Activated CD8-positive, alpha-beta memory T cell treated with anti-CD3 and anti-CD28 coated beads, Interleukin-2, amount 50 U/mL, for 48 hours (primary cell): ENCODE measurements at regions not wholly inside any gene's neighbourhood (a gene's known extent, or its start where the extent isn't known, plus 50 kb on each side); places are given as distances from the start of the nearest gene placed in this dataset.

ENCODE experiments used
- DNase-seq: peaks from one replicate; pipeline ENCODE4 v3.0.0-alpha.2; 2020

DNA sequence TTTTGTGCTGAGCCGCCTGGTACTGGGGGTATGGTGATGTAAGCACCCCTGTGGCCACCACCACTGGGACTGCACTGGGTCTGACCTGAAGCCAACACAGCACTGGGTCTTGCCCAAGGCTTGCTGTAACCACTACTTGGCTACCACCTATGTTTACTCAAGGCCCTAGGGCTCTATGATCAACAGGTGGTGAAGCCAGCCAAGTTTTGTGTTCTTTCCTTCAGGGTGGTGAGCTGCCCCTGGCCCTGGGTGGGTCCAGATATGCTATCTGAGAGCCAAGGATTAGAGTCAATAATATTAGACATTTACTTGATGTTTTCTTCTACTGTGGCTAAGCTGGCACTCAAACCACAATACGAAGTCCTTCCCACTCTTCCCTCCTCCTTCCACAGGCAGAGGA is 55.1 kb upstream of the PAGE4 start:
- no peak for DNase-seq

DNA sequence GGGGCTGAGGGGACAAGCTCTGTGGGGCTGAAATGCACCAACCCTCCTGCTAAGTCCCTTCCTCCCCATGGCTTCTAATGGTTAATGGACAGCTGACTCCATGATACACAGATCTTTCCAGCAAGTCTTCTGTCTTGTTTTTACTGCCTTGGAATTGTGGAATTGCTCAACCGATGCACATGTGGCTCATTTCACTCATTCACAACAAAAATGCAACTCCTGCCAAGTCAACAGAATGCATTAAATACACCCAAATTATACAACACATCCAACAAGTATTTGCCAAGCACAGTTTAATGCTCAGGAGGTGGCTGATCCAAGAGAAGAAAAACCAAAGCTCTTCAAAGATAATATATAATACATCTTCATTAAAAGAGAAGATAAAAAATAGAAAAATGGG is 61.9 kb upstream of the PAGE4 start:
- DNase-seq = no peak

DNA sequence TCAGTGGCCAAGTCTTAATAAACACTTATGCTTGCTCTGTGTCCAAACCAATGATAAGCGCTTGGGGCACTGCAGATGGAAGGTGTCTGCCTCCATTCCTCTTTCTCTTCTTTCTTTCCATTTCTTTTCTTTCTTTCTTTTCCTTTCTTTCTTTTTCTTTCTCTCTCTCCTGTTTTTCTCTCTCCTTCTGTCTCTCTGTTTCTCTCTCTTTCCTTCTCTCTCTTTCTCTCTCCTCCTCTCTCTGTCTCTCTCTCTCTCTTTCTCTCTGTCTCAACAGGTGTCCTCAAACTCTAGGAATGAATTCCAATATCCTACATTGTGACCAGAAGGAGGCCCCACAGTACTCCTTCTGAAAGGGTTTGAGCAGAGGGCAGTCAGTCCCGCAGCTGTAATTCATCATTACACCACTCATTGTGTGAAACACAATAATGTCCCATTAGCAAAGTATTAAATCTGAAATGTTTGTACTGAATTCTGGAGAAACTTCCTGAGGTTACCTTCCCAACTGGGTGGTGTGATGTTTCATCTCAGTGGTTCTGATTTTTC is 66.5 kb upstream of the PAGE1 start:
- no peak for DNase-seq

DNA sequence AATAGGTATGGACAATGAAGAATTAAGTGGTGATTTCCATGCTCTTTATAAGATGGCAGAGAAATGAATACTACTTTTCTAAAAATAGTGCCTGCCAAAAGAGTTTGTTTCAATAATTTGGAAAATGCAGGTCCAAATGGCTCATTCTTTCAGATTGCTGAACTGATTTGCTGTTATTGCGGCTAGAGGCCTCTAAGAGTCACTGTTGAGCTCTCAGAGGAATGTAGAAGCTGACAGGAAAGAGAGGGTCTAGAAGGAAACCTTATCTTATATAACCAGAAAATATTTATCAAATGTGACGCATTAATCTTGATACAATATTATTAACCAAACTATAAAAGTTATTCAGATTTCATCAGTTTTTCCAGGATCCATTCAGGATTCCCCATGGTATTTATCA is 65.7 kb upstream of the PAGE1 start:
- DNase-seq = no peak

DNA sequence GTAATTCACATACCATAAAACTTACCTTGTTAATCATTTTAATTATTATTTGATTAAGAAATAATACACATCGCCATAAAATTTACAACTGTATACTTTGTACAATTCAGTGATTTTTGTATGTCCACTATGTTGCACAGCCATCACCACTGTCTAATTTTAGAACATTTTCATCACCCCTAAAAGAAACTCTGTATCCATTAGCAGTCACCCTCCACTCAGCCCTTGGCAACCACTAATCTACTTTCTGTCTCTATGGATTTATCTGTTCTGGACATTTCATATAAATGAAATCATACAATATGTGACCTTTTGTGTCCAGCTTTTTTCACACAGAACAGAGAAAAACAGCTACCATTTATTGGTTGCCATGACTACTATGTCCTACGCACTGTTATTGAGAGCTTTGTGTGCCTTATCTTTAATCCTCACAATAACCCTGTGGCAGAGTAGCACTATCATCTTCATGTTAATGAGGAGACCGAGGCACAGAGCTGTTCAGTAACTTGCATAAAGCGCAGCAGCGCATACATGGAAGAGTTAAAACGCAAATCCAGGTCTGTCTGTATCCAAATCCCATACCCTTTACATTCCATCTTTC is 64.6 kb upstream of the PAGE1 start:
- no peak for DNase-seq

DNA sequence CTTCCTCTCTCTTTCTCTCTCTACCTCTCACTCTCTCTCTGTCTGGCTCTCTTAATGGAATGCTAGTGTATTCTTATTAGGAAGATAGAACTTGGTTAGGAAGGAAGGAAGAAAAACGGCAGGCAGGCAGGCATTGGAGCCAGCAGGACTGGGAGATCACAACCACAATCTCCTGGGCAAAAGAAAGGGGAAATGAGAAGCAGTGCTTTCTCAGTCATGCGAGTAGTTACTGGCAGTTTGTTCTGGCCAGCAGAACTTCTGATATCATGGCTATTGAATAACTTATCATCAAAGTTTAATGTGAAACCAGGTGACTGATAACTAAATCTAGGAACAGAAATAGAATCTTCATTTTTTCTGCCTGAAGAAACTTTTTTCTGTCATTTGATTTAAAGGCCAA is 60.9 kb upstream of the PAGE1 start:
- DNase-seq = no peak

DNA sequence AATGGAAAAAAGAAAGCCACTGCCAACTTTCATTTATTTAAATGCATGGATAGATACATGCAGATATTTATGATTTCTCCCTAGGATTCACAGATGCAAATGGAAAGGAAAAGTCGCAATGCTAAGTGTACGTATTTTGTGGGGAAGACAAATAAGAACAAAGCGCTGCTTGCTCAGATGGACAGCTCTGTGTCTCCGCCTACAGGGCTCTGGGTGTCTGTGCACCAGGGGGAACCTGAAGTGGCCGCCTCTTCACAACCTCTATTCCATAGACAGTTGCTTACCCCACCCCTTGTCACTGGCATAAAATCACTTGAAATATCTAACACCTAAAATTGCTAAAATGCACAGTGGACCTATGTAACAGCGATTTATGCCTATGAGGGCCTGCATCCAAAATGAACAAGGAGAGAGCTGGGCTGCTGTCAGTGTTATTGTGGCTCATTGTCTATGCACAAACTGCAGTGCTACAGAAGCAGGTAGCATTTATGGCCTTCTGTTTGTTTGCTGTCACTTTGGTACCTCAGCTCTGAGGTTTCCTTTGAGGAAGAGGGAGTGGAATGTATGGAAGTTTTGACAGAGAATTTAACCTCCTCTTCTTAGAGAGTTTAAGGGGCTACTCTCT is 58.6 kb upstream of the PAGE1 start:
- peak; percentile 46 for DNase-seq

DNA sequence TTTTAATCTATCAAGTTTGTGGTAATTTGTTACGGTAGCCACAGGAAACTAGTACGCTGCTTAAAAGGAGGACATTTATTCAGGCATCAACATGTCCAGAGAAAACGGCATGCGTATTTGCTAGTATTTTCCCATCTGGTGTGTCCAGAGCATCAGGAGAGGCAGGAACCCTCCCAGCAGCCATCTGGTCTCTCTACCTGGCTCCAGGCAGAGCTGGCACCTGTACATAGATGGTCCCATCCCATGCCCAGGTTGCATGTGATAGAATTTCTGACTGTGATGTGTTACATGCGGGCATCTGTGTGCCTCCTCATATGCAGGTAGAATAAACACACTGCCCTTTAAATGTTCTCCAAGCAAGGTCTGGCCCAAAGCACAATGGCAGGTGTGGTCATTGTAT is 57.9 kb upstream of the PAGE1 start:
- no peak for DNase-seq

DNA sequence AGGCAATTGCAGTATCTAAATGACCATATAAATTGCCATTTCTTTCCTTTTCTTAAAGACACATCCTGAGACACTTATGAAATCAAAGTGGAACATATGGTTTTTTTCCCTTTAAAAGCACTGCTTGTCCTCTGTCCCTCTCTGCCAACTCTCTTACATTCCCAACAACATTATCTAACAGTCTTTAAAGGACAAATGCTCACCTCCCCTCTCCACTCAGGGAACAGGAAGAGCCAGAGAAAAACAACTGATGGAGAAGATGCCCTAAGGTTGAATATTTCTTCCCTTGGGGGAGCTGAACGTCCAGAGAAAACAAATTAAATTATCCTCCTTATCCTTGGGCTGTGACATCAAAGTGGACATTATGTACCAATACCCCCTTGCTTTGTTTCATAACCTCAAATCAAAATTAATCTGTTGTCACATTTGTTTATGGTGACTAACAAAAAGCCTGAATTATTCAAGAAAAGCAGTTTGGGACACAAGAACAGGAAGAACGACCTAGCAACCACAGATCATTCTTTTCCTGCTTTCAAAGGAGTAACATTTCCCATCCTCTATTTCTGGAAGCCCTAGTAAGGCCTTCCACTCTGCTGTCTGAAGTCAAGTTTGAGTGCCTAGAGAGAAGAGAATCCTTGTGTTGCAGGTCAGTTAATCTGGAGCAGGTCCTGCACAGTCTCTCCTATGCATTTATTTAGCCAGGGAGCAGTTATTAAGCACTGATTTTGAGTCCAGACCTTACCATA is 52.6 kb upstream of the PAGE1 start:
- DNase-seq = no peak

DNA sequence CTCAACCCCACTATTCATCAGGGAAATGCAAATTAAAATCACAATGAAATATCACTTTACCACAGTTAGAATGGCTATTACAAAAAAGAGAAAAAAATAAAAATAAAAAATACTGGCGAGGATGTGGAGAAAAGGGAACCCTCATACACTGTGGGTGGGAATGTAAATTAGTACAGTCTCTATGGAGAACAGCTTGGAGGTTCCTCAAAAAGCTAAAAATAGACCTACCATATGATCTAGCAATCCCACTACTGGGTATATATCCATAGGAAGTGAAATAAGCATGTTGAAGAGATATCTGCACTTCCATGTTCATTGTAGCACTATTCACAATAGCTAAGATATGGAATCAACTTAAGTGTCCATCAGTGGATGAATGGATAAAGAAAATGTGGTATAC is 50.5 kb upstream of the PAGE1 start:
- no peak for DNase-seq
